ENCODE measurements at regions not wholly inside any gene's neighbourhood (a gene's known extent, or its start where the extent isn't known, plus 50 kb on each side); places are given as distances from the start of the nearest gene placed in this dataset.
A peak's percentile ranks its signal among the peaks of the same experiment; 100 is the strongest.

DNA sequence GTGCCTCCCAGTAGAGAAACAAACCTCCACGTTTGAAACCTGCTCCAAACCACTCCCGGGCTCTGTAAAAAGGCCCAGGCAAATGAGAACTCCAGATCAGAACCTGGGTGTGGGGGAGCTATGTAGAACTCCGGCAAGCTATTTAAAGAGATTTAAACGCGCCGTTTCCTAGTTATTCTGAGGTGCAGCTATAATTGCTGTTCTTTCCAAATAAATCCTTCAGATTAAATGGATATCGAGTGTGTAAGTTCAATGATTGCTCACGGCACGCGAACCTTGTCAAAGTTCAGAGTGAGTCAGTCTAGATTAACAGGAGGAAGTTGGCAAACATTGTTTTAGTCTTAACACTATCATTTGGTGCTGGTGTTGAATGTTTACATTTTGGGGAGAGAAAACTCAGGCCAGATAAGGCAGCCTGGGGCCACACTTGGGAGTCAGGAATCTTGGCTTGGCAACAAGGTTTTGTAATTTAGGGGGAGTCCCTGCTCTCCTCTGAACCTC lies 92.9 kb upstream of the SALL1 start:
- Histone ChIP-seq H3K27me3 (ENCODE audit: control insufficient read depth, insufficient read depth, low read length) (no peaks in the 10 kb centered on the region), H3K79me2 (no peaks in the 10 kb centered on the region), H3K27ac (no peak overlapping the region), H3K36me3 (ENCODE audit: control insufficient read depth, insufficient read depth, low read length) (no peaks in the 10 kb centered on the region), H3K4me2 (ENCODE audit: low read length) (no peak overlapping the region), H3K4me1 (no peaks in the 10 kb centered on the region), H2AFZ (peak overlapping the region; percentile 16), H3K4me3 (ENCODE audit: low read depth, low read length) (no peak overlapping the region), H3K9me3 (ENCODE audit: control insufficient read depth, low read length) (no peaks in the 10 kb centered on the region), H3K9ac (no peak overlapping the region)
- TF ChIP-seq, protein P1, sequence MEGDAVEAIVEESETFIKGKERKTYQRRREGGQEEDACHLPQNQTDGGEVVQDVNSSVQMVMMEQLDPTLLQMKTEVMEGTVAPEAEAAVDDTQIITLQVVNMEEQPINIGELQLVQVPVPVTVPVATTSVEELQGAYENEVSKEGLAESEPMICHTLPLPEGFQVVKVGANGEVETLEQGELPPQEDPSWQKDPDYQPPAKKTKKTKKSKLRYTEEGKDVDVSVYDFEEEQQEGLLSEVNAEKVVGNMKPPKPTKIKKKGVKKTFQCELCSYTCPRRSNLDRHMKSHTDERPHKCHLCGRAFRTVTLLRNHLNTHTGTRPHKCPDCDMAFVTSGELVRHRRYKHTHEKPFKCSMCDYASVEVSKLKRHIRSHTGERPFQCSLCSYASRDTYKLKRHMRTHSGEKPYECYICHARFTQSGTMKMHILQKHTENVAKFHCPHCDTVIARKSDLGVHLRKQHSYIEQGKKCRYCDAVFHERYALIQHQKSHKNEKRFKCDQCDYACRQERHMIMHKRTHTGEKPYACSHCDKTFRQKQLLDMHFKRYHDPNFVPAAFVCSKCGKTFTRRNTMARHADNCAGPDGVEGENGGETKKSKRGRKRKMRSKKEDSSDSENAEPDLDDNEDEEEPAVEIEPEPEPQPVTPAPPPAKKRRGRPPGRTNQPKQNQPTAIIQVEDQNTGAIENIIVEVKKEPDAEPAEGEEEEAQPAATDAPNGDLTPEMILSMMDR (IDR thresholded peaks at IDR 0.05) = no peak

DNA sequence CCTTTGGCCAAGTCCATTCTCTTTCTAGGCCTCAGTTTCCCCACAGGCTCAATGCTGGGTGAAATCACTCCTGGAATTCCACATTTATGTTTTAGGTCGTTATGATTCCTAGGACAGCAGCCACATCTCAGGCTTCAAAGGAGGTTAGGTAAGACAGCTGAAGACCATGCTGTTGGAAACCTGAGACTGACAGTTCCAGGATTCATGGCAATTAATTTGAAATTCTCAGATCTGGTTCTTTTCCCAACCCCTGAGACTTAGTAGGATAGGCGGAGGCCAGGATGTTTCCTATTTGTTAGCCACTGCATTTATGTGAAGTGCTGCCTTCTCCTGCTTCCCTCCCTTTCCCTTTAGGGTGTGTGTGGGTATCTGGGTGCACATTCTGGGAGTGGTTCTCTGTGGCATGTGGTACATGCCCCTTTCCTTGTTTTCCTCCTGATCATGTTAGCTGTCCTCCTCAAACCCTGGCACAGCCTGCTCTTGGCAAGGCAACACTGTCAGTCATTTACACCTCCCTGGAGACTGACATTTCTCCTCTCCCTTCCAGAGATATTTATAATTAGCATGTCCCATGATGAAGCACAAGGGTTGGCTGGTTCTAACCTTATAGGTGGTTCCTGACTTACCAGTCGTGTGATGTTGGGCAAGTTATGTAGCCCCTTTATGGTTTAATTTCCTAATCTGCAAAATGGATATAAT lies 91.4 kb upstream of the SALL1 start:
- H3K4me2 ChIP-seq (ENCODE audit: low read length) = no peak overlapping the region
- H3K9ac ChIP-seq = no peak overlapping the region
- H3K79me2 ChIP-seq = no peaks in the 10 kb centered on the region
- H3K4me1 ChIP-seq = no peaks in the 10 kb centered on the region
- no peaks in the 10 kb centered on the region for H3K9me3 ChIP-seq (ENCODE audit: control insufficient read depth, low read length)
- no peak overlapping the region for H3K27ac ChIP-seq
- TF ChIP-seq, protein P1 (IDR thresholded peaks at IDR 0.05) = no peak
- H3K36me3 ChIP-seq (ENCODE audit: control insufficient read depth, insufficient read depth, low read length) = no peaks in the 10 kb centered on the region
- no peak overlapping the region for H3K4me3 ChIP-seq (ENCODE audit: low read depth, low read length)
- no peaks in the 10 kb centered on the region for H3K27me3 ChIP-seq (ENCODE audit: control insufficient read depth, insufficient read depth, low read length)
- H2AFZ ChIP-seq = no peak overlapping the region

DNA sequence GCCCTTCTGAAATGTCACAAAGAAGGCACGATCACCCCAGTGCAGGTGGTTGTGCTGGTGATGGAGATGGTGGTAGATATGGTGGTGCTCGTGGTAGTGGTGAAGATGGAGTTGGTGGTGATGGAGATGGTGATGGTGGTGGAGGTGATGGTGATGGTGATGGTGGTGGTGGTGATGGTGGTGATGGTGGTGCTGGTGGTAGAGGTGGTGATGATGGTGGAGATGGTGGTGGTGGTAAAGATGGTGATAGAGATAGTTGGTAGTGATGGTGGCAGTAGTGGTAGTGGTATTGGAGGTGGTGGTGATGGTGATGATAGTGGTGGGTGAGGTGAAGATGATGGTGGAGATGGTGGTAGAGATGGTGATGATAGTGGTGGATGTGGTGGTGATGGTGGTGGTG lies 88.1 kb upstream of the SALL1 start:
- no peak overlapping the region for H3K27ac ChIP-seq
- TF ChIP-seq, protein P1 (IDR thresholded peaks at IDR 0.05) = no peak
- H3K36me3 ChIP-seq (ENCODE audit: control insufficient read depth, insufficient read depth, low read length) = no peaks in the 10 kb centered on the region
- H3K79me2 ChIP-seq = no peaks in the 10 kb centered on the region
- no peaks in the 10 kb centered on the region for H3K27me3 ChIP-seq (ENCODE audit: control insufficient read depth, insufficient read depth, low read length)
- H3K4me1 ChIP-seq = no peaks in the 10 kb centered on the region
- no peaks in the 10 kb centered on the region for H3K9me3 ChIP-seq (ENCODE audit: control insufficient read depth, low read length)
- H3K9ac ChIP-seq = no peak overlapping the region
- no peak overlapping the region for H3K4me3 ChIP-seq (ENCODE audit: low read depth, low read length)
- H2AFZ ChIP-seq = no peak overlapping the region
- H3K4me2 ChIP-seq (ENCODE audit: low read length) = no peak overlapping the region

DNA sequence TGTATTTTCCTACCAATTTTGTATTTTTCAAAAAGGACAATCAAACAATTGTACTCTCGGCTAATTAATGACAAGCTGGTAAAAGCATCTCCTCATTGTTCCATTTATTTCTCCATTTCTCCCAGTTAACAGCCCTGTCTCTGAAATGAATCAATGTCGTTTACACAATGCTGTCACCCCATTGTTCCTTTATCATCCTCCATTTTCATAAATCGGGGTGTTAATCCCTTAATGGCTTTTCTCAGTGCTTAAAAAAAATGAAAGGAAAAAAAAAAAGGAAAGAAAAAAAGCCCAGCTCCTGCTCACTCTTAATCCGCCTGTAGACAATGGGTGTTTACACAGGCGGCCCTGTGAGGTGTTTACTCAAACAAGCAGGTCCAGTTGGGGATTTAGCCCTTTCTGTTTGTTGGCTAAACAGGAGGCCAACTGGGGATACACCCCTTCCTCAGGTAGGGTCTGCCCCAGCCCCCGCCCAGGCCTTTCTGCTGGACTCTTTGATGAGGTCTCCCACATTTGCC lies 86.8 kb upstream of the SALL1 start:
- Histone ChIP-seq H3K9me3 (ENCODE audit: control insufficient read depth, low read length) (no peaks in the 10 kb centered on the region), H3K9ac (no peak overlapping the region)

More for the DNA sequence above, 86.8 kb upstream of the SALL1 start:
- H3K4me1 ChIP-seq = no peaks in the 10 kb centered on the region
- no peak overlapping the region for H3K4me3 ChIP-seq (ENCODE audit: low read depth, low read length)
- TF ChIP-seq, protein P1 (IDR thresholded peaks at IDR 0.05) = no peak
- no peak overlapping the region for H3K27ac ChIP-seq
- H3K4me2 ChIP-seq (ENCODE audit: low read length) = no peak overlapping the region
- H3K27me3 ChIP-seq (ENCODE audit: control insufficient read depth, insufficient read depth, low read length) = no peaks in the 10 kb centered on the region
- no peaks in the 10 kb centered on the region for H3K36me3 ChIP-seq (ENCODE audit: control insufficient read depth, insufficient read depth, low read length)
- H3K79me2 ChIP-seq = no peaks in the 10 kb centered on the region
- H2AFZ ChIP-seq = no peak overlapping the region
